GM12874 (cell line): ENCODE measurements at regions not wholly inside any gene's neighbourhood (a gene's known extent, or its start where the extent isn't known, plus 50 kb on each side); places are given as distances from the start of the nearest gene placed in this dataset.

Source experiments
- TF ChIP-seq, protein P1 (sequence below): IDR thresholded peaks from 2 replicates; pipeline ENCODE4 v1.5.1; 2011; ENCODE audit warnings: low read depth, mild to moderate bottlenecking, control low read depth, low read length, moderate library complexity; ENCODE audit not compliant: insufficient read depth

- TF ChIP-seq, protein P1, sequence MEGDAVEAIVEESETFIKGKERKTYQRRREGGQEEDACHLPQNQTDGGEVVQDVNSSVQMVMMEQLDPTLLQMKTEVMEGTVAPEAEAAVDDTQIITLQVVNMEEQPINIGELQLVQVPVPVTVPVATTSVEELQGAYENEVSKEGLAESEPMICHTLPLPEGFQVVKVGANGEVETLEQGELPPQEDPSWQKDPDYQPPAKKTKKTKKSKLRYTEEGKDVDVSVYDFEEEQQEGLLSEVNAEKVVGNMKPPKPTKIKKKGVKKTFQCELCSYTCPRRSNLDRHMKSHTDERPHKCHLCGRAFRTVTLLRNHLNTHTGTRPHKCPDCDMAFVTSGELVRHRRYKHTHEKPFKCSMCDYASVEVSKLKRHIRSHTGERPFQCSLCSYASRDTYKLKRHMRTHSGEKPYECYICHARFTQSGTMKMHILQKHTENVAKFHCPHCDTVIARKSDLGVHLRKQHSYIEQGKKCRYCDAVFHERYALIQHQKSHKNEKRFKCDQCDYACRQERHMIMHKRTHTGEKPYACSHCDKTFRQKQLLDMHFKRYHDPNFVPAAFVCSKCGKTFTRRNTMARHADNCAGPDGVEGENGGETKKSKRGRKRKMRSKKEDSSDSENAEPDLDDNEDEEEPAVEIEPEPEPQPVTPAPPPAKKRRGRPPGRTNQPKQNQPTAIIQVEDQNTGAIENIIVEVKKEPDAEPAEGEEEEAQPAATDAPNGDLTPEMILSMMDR, result no peak
Measured at GRCh38 chr1:55554611-55555010, 339.4 kb upstream of the USP24 start.

DNA sequence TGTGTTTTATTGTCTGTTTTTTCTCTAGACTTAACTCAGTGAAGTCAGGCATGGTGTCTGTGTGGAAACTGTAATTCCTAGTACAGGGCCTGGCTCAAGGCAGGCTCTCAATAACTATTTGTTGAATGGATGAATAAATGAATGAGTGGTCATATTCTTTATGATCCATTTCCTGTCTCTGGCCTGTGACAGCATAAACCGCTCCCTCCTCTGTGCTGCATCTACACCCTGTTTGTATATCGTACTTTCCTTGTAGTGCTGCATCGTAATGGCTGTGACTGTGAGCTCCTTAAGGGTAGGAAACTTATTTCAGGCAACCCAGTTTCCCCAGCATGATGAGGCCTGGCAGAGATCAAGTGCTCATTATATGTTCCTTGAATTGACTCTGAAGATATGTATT is 337.5 kb upstream of the USP24 start:
- TF ChIP-seq, protein P1, result no peak

DNA sequence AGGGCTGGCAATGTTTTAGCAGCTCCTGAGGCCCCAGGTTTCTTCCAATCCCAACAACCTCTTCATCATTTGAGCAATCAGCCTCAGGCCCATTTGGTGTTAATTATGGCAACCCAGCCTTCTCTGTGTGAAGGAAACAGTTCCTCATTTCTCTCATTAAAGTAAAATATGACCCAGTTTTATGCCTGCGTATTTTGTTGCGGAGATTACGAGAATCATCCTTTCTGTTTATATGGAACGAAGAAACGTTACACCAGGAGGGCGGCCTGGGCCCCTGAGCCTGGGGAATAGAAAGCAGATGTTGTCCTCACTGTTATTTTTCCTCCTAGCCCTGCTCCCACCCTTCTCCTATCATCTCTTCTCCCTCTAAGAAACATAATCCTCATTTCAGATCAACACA is 332.2 kb upstream of the USP24 start:
- TF ChIP-seq, protein P1, result no peak

GRCh38 chr1:55546553-55546952 is 331.4 kb upstream of the USP24 start:
- TF ChIP-seq, protein P1, result no peak

DNA sequence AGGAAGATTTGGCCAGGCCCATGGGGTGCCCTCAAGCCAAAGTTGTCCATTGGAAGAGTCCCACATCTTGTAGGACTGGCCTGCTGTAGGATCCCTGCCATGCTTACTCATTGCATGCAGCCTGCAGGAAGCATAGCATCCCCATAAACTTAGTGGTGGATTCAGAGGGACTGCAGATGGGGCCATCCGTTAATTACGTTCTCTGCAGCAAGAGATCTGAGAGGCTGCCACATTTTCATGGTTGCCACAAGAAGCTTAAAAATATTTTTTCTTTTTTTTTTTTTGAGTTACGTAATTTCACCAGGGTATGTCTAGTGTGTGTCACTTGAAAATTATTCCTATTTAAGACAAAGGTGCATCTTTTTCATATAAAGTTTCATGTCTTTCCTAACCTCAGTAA is 329.7 kb upstream of the USP24 start:
- TF ChIP-seq, protein P1, result no peak

DNA sequence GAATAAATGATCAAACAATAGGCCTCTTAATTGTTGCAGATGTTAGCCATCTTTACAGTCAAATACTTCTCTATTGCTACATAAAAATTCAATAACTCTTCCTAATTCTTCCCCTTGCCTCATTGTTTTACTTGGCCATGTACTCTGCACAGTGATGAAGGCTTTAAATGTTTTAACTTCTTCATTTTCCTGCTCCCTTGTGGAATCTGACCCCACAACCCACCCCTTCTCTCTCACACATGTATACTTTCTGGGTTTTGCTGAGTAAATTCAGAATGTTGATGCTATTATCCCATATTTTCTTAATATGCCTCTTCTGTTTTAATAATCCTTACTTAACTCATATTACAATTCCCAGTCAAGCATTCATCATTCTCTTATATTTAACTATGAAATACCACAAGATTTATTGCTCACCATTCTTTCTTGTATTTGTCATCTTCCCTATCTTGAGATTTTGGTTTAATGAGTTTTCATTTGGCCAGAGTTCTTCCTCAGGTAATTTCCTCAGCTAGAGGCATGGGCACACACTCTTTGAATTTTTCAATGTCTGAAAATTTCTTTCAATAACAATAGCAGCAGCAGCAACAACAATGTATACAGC is 327.8 kb upstream of the USP24 start:
- TF ChIP-seq, protein P1, result no peak

DNA sequence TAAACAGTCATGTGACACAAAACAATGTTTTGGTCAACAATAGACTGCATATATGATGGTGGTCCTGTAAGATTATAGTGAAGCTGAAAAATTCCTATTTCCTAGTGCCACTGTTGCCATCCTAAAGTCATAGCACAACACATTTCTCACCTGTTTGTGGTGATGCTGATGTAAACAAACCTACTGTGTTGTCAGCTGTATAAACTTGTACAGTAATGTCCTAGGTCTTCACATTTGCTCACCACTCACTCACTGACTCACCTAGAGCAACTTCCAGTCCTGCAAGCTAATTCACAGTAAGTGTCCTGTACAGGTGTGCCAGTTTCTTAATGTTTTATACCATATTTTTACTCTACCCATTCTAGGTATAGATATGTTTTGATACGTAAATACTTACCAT is 326.1 kb upstream of the USP24 start:
- TF ChIP-seq, protein P1, result no peak
